ENCODE measurements at regions not wholly inside any gene's neighbourhood (a gene's known extent, or its start where the extent isn't known, plus 50 kb on each side); places are given as distances from the start of the nearest gene placed in this dataset.
"Not testable (repeated sequence)": the region's sequence is repeated elsewhere in the genome, so short reads cannot be mapped to it uniquely, and the experiment has no call there.

DNA sequence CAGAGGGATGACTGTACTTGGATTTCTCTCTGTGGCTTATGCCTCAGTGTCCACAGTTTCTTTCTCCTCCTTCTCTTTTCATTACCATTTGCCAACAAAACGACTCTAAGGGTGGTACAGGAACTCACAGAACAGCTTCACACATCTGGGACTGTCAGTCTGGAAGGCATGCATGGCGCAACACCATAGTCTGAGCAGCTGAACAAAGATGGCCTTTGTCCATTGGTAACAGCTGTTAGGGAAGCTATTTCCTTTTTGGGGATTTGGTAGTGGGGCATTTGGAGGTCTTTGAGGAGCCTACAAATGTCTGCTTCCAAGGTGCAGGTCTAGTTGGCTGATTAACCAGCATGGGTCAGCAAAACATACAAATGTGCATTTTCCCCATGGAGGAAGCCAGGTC, 81.4 kb upstream of the PCDH8 start:
- DNase-seq, result no peak

GRCh38 chr13:52926971-52927370, 78.5 kb upstream of the PCDH8 start:
- DNase-seq, result no peak

GRCh38 chr13:52925775-52926285, 77.4 kb upstream of the PCDH8 start:
- no peak for DNase-seq

DNA sequence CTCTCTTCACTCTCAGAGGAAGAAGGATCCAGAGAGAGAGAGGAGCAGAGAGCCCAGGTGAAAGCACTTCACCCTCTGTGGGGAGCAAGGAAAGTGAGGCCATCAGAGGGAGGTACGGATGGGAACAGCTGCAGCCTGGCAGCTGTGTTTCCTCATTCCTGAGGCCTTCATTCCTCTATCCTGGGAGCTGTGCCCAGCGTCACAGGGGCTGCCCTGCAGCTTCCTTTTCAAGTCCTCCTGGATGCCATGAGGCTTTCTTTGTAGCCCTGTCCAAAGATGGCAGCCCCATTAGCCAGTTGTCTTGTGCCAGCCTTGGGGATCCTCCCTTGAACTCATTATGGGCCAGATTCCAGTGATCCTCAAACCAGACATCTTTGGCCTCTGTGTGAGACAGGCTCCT, 76.8 kb upstream of the PCDH8 start:
- no peak for DNase-seq

GRCh38 chr13:52924289-52925148, 76.1 kb upstream of the PCDH8 start:
- DNase-seq, result no peak

DNA sequence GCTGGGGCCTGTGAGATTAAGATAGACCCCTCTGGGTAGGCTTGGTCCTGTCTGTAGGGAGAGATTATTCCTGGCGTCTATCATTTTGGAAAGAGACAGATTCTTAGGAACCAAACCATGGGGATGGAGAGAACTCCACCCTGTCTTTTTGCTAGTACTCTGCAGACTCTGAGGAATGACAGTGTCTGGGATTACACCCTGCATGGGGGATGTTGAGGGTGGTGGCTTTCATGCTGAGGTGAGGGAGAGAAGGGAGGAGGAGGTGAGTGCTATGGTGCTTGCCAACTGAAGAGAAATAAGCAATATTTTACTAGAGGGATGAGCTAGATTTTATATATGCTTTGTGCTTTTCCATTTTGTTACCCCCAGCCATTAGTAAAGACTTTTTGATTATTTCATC, 74.5 kb upstream of the PCDH8 start:
- no peak for DNase-seq

DNA sequence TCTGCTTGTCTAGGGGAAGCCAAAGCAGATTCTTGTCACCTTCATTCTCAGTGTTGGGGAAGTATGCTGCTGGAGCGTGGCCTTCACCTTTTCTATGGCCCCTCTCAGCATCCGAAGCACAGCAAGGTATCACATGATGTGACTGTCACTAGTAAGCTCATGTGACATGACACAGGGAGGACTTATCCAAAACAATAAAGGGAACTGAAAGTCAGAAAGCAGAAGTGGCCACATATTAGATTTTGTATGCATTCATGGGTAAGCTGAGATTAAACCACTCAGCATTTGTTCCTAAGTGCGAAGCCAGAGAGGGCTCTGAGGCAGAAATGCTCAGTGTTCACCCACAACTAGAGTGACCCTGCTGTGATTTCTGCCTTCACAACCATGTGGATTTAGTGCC, 72.8 kb upstream of the PCDH8 start:
- no peak for DNase-seq

GRCh38 chr13:52916486-52916990, 68.1 kb upstream of the PCDH8 start:
- DNase-seq, result no peak

DNA sequence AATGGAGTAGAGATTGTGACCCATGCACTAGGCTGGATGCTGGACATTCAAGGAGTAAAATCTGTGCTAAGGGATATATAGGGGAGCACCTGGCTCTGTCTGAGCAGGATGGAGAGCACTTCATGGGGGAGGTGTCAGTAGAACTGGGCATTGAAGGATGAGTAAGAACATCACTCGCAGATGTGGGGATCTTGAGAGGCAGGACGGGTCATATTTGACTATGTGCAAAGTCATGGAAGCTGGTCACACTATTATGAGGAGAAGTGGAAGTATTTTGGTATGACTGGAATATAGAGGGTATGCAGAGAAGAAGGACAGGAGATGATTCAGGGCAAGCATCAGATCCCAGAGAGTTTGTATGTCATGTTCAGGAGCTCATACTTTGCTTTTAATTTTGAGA, 62.9 kb upstream of the PCDH8 start:
- DNase-seq, result no peak

GRCh38 chr13:52910318-52910717, 61.9 kb upstream of the PCDH8 start:
- DNase-seq, result not testable (repeated sequence)

- DNase-seq, result no peak
Measured at GRCh38 chr13:52906122-52906903, 57.9 kb upstream of the PCDH8 start.

GRCh38 chr13:52905701-52906100, 57.3 kb upstream of the PCDH8 start:
- DNase-seq, result no peak

GRCh38 chr13:52903320-52903719, 54.9 kb upstream of the PCDH8 start:
- DNase-seq, result no peak

- no peak for DNase-seq
Measured at GRCh38 chr13:52899206-52899605, 50.8 kb upstream of the PCDH8 start.

Measured in activated CD4-positive, alpha-beta T cell treated with anti-CD3 and anti-CD28 coated beads for 4 hours (primary cell).